ENCODE measurements at regions not wholly inside any gene's neighbourhood (a gene's known extent, or its start where the extent isn't known, plus 50 kb on each side); places are given as distances from the start of the nearest gene placed in this dataset.

GRCh38 chr6:14206391-14206790 lies 88.8 kb downstream of the CD83 start:
- Histone ChIP-seq H3K4me2 (ENCODE audit: insufficient read depth, insufficient read length, low read length) (no peak overlapping the region), H2AFZ (ENCODE audit: low read length) (no peak overlapping the region), H3K9ac (ENCODE audit: extremely low read depth, insufficient read length, low read length) (no peak overlapping the region), H3K23ac (ENCODE audit: insufficient read length, low read depth, low read length) (no peak overlapping the region), H2BK12ac (ENCODE audit: insufficient read length, low read depth, low read length) (no peak overlapping the region), H3T11ph (ENCODE audit: low read length) (no peak overlapping the region), H3K23me2 (ENCODE audit: insufficient read length, low read depth, low read length, poor library complexity, severe bottlenecking) (peaks cover 4% of the 10 kb centered on the region), H4K20me1 (ENCODE audit: control insufficient read depth, insufficient read depth, insufficient read length) (no peaks in the 10 kb centered on the region), H2BK5ac (ENCODE audit: insufficient read length, low read length) (no peak overlapping the region), H3K79me2 (ENCODE audit: insufficient read depth, low read length) (no peaks in the 10 kb centered on the region), H3K18ac (ENCODE audit: insufficient read length, low read depth, low read length) (no peak overlapping the region), H3K79me1 (ENCODE audit: insufficient read depth, low read depth, low read length, poor library complexity, severe bottlenecking) (no peaks in the 10 kb centered on the region), H4K5ac (ENCODE audit: insufficient read length, low read depth, low read length) (no peak overlapping the region), H3K9me3 (ENCODE audit: control insufficient read depth, low read depth, low read length) (no peaks in the 10 kb centered on the region), H2BK20ac (ENCODE audit: low read depth, low read length, poor library complexity, severe bottlenecking) (no peak overlapping the region), H4K8ac (replicated peaks; ENCODE audit: insufficient read length, low read depth, low read length) (no peak overlapping the region), H3K14ac (ENCODE audit: insufficient read depth, low read length) (no peak overlapping the region), H3K4ac (ENCODE audit: low read depth, low read length) (no peak overlapping the region), H2BK120ac (ENCODE audit: low read depth, low read length, poor library complexity, severe bottlenecking) (no peak overlapping the region), H3K56ac (ENCODE audit: insufficient read length, low read depth, low read length) (no peak overlapping the region), H4K91ac (ENCODE audit: insufficient read length, low read depth, low read length) (no peak overlapping the region), H2BK15ac (ENCODE audit: low read depth, low read length) (no peak overlapping the region), H2AK5ac (ENCODE audit: insufficient read length, low read length) (no peak overlapping the region), H3K4me1 (ENCODE audit: insufficient read depth, low read length) (peaks cover 2% of the 10 kb centered on the region; the same call in 1 of the 2 replicates), H3K27ac (ENCODE audit: insufficient read length, low read depth, low read length) (no peak overlapping the region), H3K27me3 (ENCODE audit: insufficient read depth, low read length) (no peaks in the 10 kb centered on the region)
- Mint-ChIP-seq H3K36me3 (ENCODE audit: insufficient read depth in 1 of 3, low read depth in 3 of 3) (peaks cover 0 to 3% (median 0%) of the 10 kb centered on the region in 3 experiments; a peak in 3 of 7 replicates), H3K27ac (no peak overlapping the region), H3K4me3 (no peak overlapping the region), H3K4me1 (peaks cover 5 to 8% of the 10 kb centered on the region in 2 experiments), H3K9me3 (peaks cover 0 to 2% of the 10 kb centered on the region in 2 experiments; a peak in 2 of 5 replicates), H3K27me3 (ENCODE audit: low read depth) (peaks cover 5% of the 10 kb centered on the region)
- no peak for TF ChIP-seq CTCF (conservative IDR thresholded peaks at IDR 0.05)
- WGBS (ENCODE audit: extremely low coverage, insufficient read length, low lambda C conversion rate) = no CpG with 5 or more reads among the region's 3 CpGs
- DNase-seq = no peak
